ENCODE measurements at regions not wholly inside any gene's neighbourhood (a gene's known extent, or its start where the extent isn't known, plus 50 kb on each side); places are given as distances from the start of the nearest gene placed in this dataset.

DNA sequence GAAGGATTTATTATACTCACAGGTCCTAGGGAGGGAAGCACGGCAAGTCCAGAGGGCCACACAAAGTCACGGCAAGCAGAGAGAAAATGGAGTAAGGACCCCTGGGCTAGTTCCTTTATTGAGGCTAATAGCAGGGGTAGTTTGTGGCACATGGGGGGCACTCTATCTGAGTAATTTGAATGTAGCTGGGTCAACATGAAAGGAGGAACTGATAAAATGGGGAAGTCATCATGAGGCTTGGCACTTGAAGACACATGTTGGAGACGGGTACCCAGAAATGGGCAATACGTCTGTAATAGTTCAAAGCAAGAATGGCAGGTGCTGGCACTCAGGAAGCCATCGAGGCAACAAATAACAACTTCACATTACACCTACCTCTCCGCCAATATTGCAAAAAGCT lies 1136.4 kb downstream of the MRPL39 start:
- H3K9me3 ChIP-seq, result no peaks in the 10 kb centered on the region
- H3K27me3 ChIP-seq, result no peaks in the 10 kb centered on the region
- no peaks in the 10 kb centered on the region for H3K36me3 ChIP-seq
- H3K4me3 ChIP-seq (ENCODE audit: low read depth, low read length), result no peak overlapping the region
- TF ChIP-seq, protein P1, sequence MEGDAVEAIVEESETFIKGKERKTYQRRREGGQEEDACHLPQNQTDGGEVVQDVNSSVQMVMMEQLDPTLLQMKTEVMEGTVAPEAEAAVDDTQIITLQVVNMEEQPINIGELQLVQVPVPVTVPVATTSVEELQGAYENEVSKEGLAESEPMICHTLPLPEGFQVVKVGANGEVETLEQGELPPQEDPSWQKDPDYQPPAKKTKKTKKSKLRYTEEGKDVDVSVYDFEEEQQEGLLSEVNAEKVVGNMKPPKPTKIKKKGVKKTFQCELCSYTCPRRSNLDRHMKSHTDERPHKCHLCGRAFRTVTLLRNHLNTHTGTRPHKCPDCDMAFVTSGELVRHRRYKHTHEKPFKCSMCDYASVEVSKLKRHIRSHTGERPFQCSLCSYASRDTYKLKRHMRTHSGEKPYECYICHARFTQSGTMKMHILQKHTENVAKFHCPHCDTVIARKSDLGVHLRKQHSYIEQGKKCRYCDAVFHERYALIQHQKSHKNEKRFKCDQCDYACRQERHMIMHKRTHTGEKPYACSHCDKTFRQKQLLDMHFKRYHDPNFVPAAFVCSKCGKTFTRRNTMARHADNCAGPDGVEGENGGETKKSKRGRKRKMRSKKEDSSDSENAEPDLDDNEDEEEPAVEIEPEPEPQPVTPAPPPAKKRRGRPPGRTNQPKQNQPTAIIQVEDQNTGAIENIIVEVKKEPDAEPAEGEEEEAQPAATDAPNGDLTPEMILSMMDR (IDR thresholded peaks at IDR 0.05; ENCODE audit: low read depth, low read length), result no peak
- no peak for DNase-seq
- no peaks in the 10 kb centered on the region for H3K4me1 ChIP-seq

DNA sequence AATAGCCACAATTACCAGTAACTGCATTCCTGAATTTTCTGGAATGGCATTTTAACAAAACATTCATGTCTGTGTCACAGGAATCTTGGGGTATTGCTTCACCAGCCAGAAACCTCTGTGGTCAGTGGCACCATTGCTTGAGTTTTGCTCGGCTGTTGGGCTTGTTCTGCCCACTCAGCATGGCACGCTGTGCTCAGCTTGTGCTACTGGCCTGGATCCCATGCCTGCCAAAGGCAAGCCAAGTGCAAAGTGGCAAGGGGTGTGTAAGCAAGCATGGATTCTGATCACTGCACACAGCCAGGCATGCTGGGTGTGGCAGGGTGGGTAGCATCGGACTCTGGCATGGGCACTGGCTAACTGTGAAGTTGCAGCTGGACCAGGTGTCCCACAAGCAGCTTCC lies 1150.9 kb downstream of the MRPL39 start:
- H3K27me3 ChIP-seq, result no peaks in the 10 kb centered on the region
- TF ChIP-seq, protein P1 (IDR thresholded peaks at IDR 0.05; ENCODE audit: low read depth, low read length), result no peak
- no peak for DNase-seq

DNA sequence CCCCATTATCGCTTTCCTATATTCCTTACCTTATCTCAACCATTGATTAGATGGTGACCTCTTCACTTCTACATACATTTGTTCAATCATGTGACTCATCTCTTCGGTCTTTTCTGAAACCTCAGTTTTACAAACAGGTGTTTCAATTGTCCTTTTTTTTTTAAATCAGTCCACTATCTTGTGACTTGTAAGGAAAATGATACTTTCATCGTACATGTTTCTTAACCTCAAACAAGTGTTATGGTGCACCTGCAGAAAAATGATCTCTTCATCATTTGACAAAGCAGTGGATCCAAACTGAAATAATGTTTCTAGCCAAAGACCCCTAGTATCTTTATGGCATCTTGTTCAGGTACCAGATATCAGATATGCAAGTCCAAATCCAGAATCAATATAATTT lies 1157.2 kb downstream of the MRPL39 start:
- Histone ChIP-seq H3K27me3 (no peaks in the 10 kb centered on the region), H3K9me3 (no peaks in the 10 kb centered on the region)
- TF ChIP-seq, protein P1 (IDR thresholded peaks at IDR 0.05; ENCODE audit: low read depth, low read length), result no peak

More for the DNA sequence above, 1150.9 kb downstream of the MRPL39 start:
- H3K36me3 ChIP-seq, result no peaks in the 10 kb centered on the region
- no peaks in the 10 kb centered on the region for H3K4me1 ChIP-seq
- H3K4me3 ChIP-seq (ENCODE audit: low read depth, low read length), result no peak overlapping the region
- H3K9me3 ChIP-seq, result no peaks in the 10 kb centered on the region

GRCh38 chr21:24445517-24445916 lies 1161.8 kb downstream of the MRPL39 start:
- DNase-seq, result no peak
- Histone ChIP-seq H3K9me3 (no peaks in the 10 kb centered on the region), H3K27me3 (no peaks in the 10 kb centered on the region), H3K36me3 (no peaks in the 10 kb centered on the region), H3K4me1 (no peaks in the 10 kb centered on the region), H3K4me3 (ENCODE audit: low read depth, low read length) (no peak overlapping the region)
- TF ChIP-seq, protein P1 (IDR thresholded peaks at IDR 0.05; ENCODE audit: low read depth, low read length), result no peak

More for the DNA sequence above, 1157.2 kb downstream of the MRPL39 start:
- Histone ChIP-seq H3K4me1 (no peaks in the 10 kb centered on the region), H3K4me3 (ENCODE audit: low read depth, low read length) (no peak overlapping the region), H3K36me3 (no peaks in the 10 kb centered on the region)
- DNase-seq, result no peak

GRCh38 chr21:24444736-24445135 lies 1162.5 kb downstream of the MRPL39 start:
- no peaks in the 10 kb centered on the region for H3K9me3 ChIP-seq
- DNase-seq, result no peak
- TF ChIP-seq, protein P1 (IDR thresholded peaks at IDR 0.05; ENCODE audit: low read depth, low read length), result no peak
- H3K27me3 ChIP-seq, result no peaks in the 10 kb centered on the region
- H3K36me3 ChIP-seq, result no peaks in the 10 kb centered on the region
- no peaks in the 10 kb centered on the region for H3K4me1 ChIP-seq
- no peak overlapping the region for H3K4me3 ChIP-seq (ENCODE audit: low read depth, low read length)

DNA sequence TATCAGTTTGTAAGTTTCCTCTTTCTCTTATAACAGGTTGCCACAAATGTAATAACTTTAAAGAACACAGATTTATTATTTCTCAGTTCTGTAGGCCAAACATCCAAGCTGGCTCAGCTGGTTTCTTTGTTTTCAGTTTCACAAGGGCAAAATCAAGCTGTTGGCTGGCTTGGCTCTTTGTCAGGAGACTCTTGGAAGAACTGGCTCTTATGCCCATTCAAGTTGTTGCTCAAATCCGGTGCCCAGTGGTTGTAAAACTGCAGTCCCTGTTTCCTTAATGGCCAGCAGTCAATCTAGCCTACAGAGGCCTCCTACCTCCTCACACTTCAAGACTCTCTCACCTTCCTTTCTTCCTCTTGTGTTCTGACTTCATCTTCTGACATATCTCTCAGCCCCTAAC lies 1171.0 kb downstream of the MRPL39 start:
- no peaks in the 10 kb centered on the region for H3K4me1 ChIP-seq
- H3K36me3 ChIP-seq, result no peaks in the 10 kb centered on the region
- TF ChIP-seq, protein P1 (IDR thresholded peaks at IDR 0.05; ENCODE audit: low read depth, low read length), result no peak
- H3K4me3 ChIP-seq (ENCODE audit: low read depth, low read length), result no peak overlapping the region
- H3K9me3 ChIP-seq, result no peaks in the 10 kb centered on the region
- DNase-seq, result no peak
- no peaks in the 10 kb centered on the region for H3K27me3 ChIP-seq
